GM10266 (cell line): ENCODE measurements at regions not wholly inside any gene's neighbourhood (a gene's known extent, or its start where the extent isn't known, plus 50 kb on each side); places are given as distances from the start of the nearest gene placed in this dataset.

Experiments
- DNase-seq: peaks from one replicate; pipeline ENCODE4 v3.0.0; 2012; ENCODE audit errors: extremely low spot score
- CTCF ChIP-seq: IDR thresholded peaks from 2 replicates; pipeline ENCODE4 v1.5.1; 2012; ENCODE audit warnings: mild to moderate bottlenecking, low read depth; ENCODE audit not compliant: control insufficient read depth, insufficient read depth; ENCODE audit errors: missing control alignments

- no peak for TF ChIP-seq CTCF
Observed at GRCh38 chr9:71368157-71368556, 246.7 kb upstream of the TRPM3 start.

GRCh38 chr9:71364186-71364955, 242.9 kb upstream of the TRPM3 start:
- TF ChIP-seq CTCF: no peak
- no peak for DNase-seq

More at GRCh38 chr9:71368157-71368556, 246.7 kb upstream of the TRPM3 start:
- no peak for DNase-seq

- no peak for TF ChIP-seq CTCF
- DNase-seq: no peak
Observed at GRCh38 chr9:71363286-71363961, 242.0 kb upstream of the TRPM3 start.

GRCh38 chr9:71361357-71361756, 239.9 kb upstream of the TRPM3 start:
- TF ChIP-seq CTCF: no peak
- no peak for DNase-seq

GRCh38 chr9:71357346-71357745, 235.9 kb upstream of the TRPM3 start:
- TF ChIP-seq CTCF: no peak
- DNase-seq: no peak

- no peak for DNase-seq
- no peak for TF ChIP-seq CTCF
Observed at GRCh38 chr9:71355884-71356283, 234.5 kb upstream of the TRPM3 start.

- TF ChIP-seq CTCF: no peak
- no peak for DNase-seq
Observed at GRCh38 chr9:71353720-71354119, 232.3 kb upstream of the TRPM3 start.
